ENCODE measurements at regions not wholly inside any gene's neighbourhood (a gene's known extent, or its start where the extent isn't known, plus 50 kb on each side); places are given as distances from the start of the nearest gene placed in this dataset.

- no peak overlapping the region for H3K4me3 ChIP-seq (replicated peaks; ENCODE audit: low read depth, low read length)
- no peak for TF ChIP-seq CTCF (IDR thresholded peaks at IDR 0.05; ENCODE audit: low read depth, low read length, missing control alignments)
- DNase-seq (ENCODE audit: extremely low read depth, low read depth), result no peak
Observed at GRCh38 chr7:135843214-135843613, 94.6 kb upstream of the FAM180A start.

GRCh38 chr7:135842446-135843179 lies 94.0 kb upstream of the FAM180A start:
- no peak for DNase-seq (ENCODE audit: extremely low read depth, low read depth)
- no peak overlapping the region for H3K4me3 ChIP-seq (replicated peaks; ENCODE audit: low read depth, low read length)
- no peak for TF ChIP-seq CTCF (IDR thresholded peaks at IDR 0.05; ENCODE audit: low read depth, low read length, missing control alignments)

- no peak for TF ChIP-seq CTCF (IDR thresholded peaks at IDR 0.05; ENCODE audit: low read depth, low read length, missing control alignments)
- no peak overlapping the region for H3K4me3 ChIP-seq (replicated peaks; ENCODE audit: low read depth, low read length)
- no peak for DNase-seq (ENCODE audit: extremely low read depth, low read depth)
Observed at GRCh38 chr7:135840591-135840990, 92.0 kb upstream of the FAM180A start.

GRCh38 chr7:135837675-135838074 lies 89.1 kb upstream of the FAM180A start:
- TF ChIP-seq CTCF (IDR thresholded peaks at IDR 0.05; ENCODE audit: low read depth, low read length, missing control alignments), result no peak
- no peak overlapping the region for H3K4me3 ChIP-seq (replicated peaks; ENCODE audit: low read depth, low read length)
- no peak for DNase-seq (ENCODE audit: extremely low read depth, low read depth)

- no peak overlapping the region for H3K4me3 ChIP-seq (replicated peaks; ENCODE audit: low read depth, low read length)
- DNase-seq (ENCODE audit: extremely low read depth, low read depth), result no peak
- TF ChIP-seq CTCF (IDR thresholded peaks at IDR 0.05; ENCODE audit: low read depth, low read length, missing control alignments), result no peak
Observed at GRCh38 chr7:135834266-135834665, 85.7 kb upstream of the FAM180A start.

- DNase-seq (ENCODE audit: extremely low read depth, low read depth), result no peak
Observed at GRCh38 chr7:135833642-135834041, 85.0 kb upstream of the FAM180A start.

More at GRCh38 chr7:135833642-135834041, 85.0 kb upstream of the FAM180A start:
- no peak for TF ChIP-seq CTCF (IDR thresholded peaks at IDR 0.05; ENCODE audit: low read depth, low read length, missing control alignments)
- H3K4me3 ChIP-seq (replicated peaks; ENCODE audit: low read depth, low read length), result no peak overlapping the region

All from HFF-Myc (cell line).